ENCODE measurements at regions not wholly inside any gene's neighbourhood (a gene's known extent, or its start where the extent isn't known, plus 50 kb on each side); places are given as distances from the start of the nearest gene placed in this dataset.

- H3K27me3 ChIP-seq = no peaks in the 10 kb centered on the region
- intact Hi-C loops (cut with DNase I) = no loop called here
- ATAC-seq (no peak), DNase-seq (no peak)
- no peaks in the 10 kb centered on the region for H3K9me3 ChIP-seq
- H3K27ac ChIP-seq = no peak overlapping the region
- H3K4me3 ChIP-seq = no peak overlapping the region
- H3K36me3 ChIP-seq = no peaks in the 10 kb centered on the region
- H3K4me1 ChIP-seq = peaks cover 0 to 14% (median 0%) of the 10 kb centered on the region in 9 donors
- WGBS, 2 donors = 50 to 59% methylated on average over 4 of the region's 4 CpGs
- TF ChIP-seq, protein P1, sequence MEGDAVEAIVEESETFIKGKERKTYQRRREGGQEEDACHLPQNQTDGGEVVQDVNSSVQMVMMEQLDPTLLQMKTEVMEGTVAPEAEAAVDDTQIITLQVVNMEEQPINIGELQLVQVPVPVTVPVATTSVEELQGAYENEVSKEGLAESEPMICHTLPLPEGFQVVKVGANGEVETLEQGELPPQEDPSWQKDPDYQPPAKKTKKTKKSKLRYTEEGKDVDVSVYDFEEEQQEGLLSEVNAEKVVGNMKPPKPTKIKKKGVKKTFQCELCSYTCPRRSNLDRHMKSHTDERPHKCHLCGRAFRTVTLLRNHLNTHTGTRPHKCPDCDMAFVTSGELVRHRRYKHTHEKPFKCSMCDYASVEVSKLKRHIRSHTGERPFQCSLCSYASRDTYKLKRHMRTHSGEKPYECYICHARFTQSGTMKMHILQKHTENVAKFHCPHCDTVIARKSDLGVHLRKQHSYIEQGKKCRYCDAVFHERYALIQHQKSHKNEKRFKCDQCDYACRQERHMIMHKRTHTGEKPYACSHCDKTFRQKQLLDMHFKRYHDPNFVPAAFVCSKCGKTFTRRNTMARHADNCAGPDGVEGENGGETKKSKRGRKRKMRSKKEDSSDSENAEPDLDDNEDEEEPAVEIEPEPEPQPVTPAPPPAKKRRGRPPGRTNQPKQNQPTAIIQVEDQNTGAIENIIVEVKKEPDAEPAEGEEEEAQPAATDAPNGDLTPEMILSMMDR (IDR thresholded peaks at IDR 0.05) = no peak
Observed at GRCh38 chr2:19837235-19837766, 64.5 kb downstream of the TTC32 start.

GRCh38 chr2:19835781-19836281 lies 66.0 kb downstream of the TTC32 start:
- DNase-seq = no peak

GRCh38 chr2:19833978-19834377 lies 67.8 kb downstream of the TTC32 start:
- intact Hi-C loops (cut with DNase I) = no loop called here
- 54 to 74% methylated on average over 3 of the region's 3 CpGs for WGBS, 2 donors
- Histone ChIP-seq H3K27me3 (no peaks in the 10 kb centered on the region), H3K4me3 (no peak overlapping the region), H3K4me1 (peaks cover 0 to 14% (median 0%) of the 10 kb centered on the region in 9 donors), H3K9me3 (no peaks in the 10 kb centered on the region), H3K36me3 (no peaks in the 10 kb centered on the region), H3K27ac (no peak overlapping the region)
- DNase-seq = no peak
- ATAC-seq = no peak
- TF ChIP-seq, protein P1 (IDR thresholded peaks at IDR 0.05) = no peak

More at GRCh38 chr2:19835781-19836281, 66.0 kb downstream of the TTC32 start:
- H3K27me3 ChIP-seq = no peaks in the 10 kb centered on the region
- H3K4me1 ChIP-seq = peaks cover 0 to 14% (median 0%) of the 10 kb centered on the region in 9 donors
- no peaks in the 10 kb centered on the region for H3K36me3 ChIP-seq
- H3K27ac ChIP-seq = peak overlapping the region in 1 of 10 donors; percentile 61
- H3K4me3 ChIP-seq = no peak overlapping the region
- peak in 7 of 8 donors; percentile 39 to 96 (median 83) for ATAC-seq
- WGBS, 2 donors = 44 to 53% methylated on average over 6 of the region's 6 CpGs
- TF ChIP-seq, protein P1 (IDR thresholded peaks at IDR 0.05) = no peak
- intact Hi-C loops (cut with DNase I) = no loop called here
- no peaks in the 10 kb centered on the region for H3K9me3 ChIP-seq

DNA sequence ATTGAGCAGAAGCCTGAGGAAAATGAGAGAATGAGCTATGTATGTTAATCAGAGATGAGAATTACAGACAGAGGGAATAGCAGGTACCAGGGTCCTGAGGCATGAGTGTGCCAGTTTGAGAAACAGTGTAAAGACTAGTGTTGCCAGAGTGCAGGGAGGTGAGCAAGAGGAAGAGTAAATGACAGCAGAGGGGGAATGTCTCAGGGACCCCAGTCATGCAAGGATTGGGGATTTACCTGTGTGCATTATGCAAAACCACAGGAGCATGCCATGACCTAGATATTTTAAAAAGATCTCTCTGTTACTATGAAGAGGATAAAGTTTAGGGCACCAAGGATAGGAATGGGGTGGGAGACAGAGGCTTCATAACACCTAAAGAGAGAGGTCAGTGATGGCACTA lies 72.1 kb downstream of the TTC32 start:
- no peak for ATAC-seq
- no peaks in the 10 kb centered on the region for H3K4me1 ChIP-seq
- no peaks in the 10 kb centered on the region for H3K36me3 ChIP-seq
- no peak for DNase-seq
- H3K27me3 ChIP-seq = no peaks in the 10 kb centered on the region
- TF ChIP-seq, protein P1 (IDR thresholded peaks at IDR 0.05) = no peak
- intact Hi-C loops (cut with DNase I) = no loop called here
- no peaks in the 10 kb centered on the region for H3K9me3 ChIP-seq
- no peak overlapping the region for H3K4me3 ChIP-seq
- H3K27ac ChIP-seq = no peak overlapping the region
